HPDE6-E6E7 (cell line): ENCODE measurements at regions not wholly inside any gene's neighbourhood (a gene's known extent, or its start where the extent isn't known, plus 50 kb on each side); places are given as distances from the start of the nearest gene placed in this dataset.

Source experiments
- DNase-seq: peaks from one replicate; pipeline ENCODE4 v3.0.0; 2011; ENCODE audit warnings: missing footprints; ENCODE audit errors: extremely low spot score

GRCh38 chr4:100736641-100737451 lies 219.0 kb upstream of the EMCN start:
- DNase-seq = peak; percentile 29

GRCh38 chr4:100728861-100729260 lies 211.0 kb upstream of the EMCN start:
- DNase-seq = no peak

GRCh38 chr4:100722866-100723459 lies 205.1 kb upstream of the EMCN start:
- DNase-seq = no peak

- no peak for DNase-seq
These were observed 204.3 kb upstream of the EMCN start for GRCh38 chr4:100722133-100722532.

- DNase-seq = no peak
These were observed 203.7 kb upstream of the EMCN start for GRCh38 chr4:100721490-100721889.

GRCh38 chr4:100721077-100721476 lies 203.3 kb upstream of the EMCN start:
- DNase-seq = no peak

GRCh38 chr4:100716416-100716815 lies 198.6 kb upstream of the EMCN start:
- DNase-seq = no peak

GRCh38 chr4:100708776-100709175 lies 191.0 kb upstream of the EMCN start:
- DNase-seq = no peak

GRCh38 chr4:100707786-100708185 lies 190.0 kb upstream of the EMCN start:
- no peak for DNase-seq

- DNase-seq = no peak
These were observed 178.7 kb upstream of the EMCN start for GRCh38 chr4:100696531-100696930.

GRCh38 chr4:100695871-100696270 lies 178.0 kb upstream of the EMCN start:
- DNase-seq = no peak

GRCh38 chr4:100695039-100695654 lies 177.3 kb upstream of the EMCN start:
- no peak for DNase-seq

- DNase-seq = no peak
These were observed 176.6 kb upstream of the EMCN start for GRCh38 chr4:100694467-100694866.

- DNase-seq = no peak
These were observed 173.0 kb upstream of the EMCN start for GRCh38 chr4:100690812-100691211.

- no peak for DNase-seq
These were observed 170.5 kb upstream of the EMCN start for GRCh38 chr4:100688368-100688767.

- DNase-seq = no peak
These were observed 164.8 kb upstream of the EMCN start for GRCh38 chr4:100682477-100683218.

GRCh38 chr4:100681289-100681688 lies 163.5 kb upstream of the EMCN start:
- DNase-seq = no peak

- no peak for DNase-seq
These were observed 162.1 kb upstream of the EMCN start for GRCh38 chr4:100679926-100680325.

- no peak for DNase-seq
These were observed 157.2 kb upstream of the EMCN start for GRCh38 chr4:100674976-100675375.

- DNase-seq = no peak
These were observed 139.4 kb upstream of the EMCN start for GRCh38 chr4:100657187-100657586.

- DNase-seq = no peak
These were observed 133.8 kb upstream of the EMCN start for GRCh38 chr4:100651499-100652175.

GRCh38 chr4:100649417-100649816 lies 131.6 kb upstream of the EMCN start:
- DNase-seq = no peak
